GM12878 (cell line): ENCODE measurements at regions not wholly inside any gene's neighbourhood (a gene's known extent, or its start where the extent isn't known, plus 50 kb on each side); places are given as distances from the start of the nearest gene placed in this dataset.

Source experiments
- ATAC-seq: fragments of 200-7000 bp; cut with Tn5 transposase; 3 replicates; pipeline ENCODE4 v1.9.1; 2020; ENCODE audit warnings: mild to moderate bottlenecking, moderate library complexity
- BruUV-seq: library from RNA; stranded (reverse); fragments of 400-500 nt; replicated peaks from 2 replicates; lab custom pipeline; 2021; lab: Mats Ljungman, UMichigan
- CTCF ChIA-PET: fragments of 300-600 bp; sonication (Branson Sonifier 250); formaldehyde crosslinking; extraction: SDS; loops from one replicate; lab custom pipeline; 2021; ENCODE audit warnings: inconsistent platforms; lab: Yijun Ruan, JAX
- POLR2A ChIA-PET: fragments of 350-600 bp; formaldehyde crosslinking; extraction: SDS; loops from one replicate; lab custom pipeline; 2021; ENCODE audit warnings: inconsistent platforms; lab: Charles Lee
- RAD21 ChIA-PET: fragments of 300-600 bp; sonication (Branson Sonifier 250); formaldehyde crosslinking; loops from one replicate; lab custom pipeline; 2023; ENCODE audit warnings: antibody characterized with exemption; ENCODE audit not compliant: unreplicated experiment; lab: Charles Lee
- SMC1A ChIA-PET: fragments of 300-600 bp; sonication (Branson Sonifier 250); formaldehyde crosslinking; loops from one replicate; lab custom pipeline; 2023; ENCODE audit not compliant: unreplicated experiment, uncharacterized antibody; lab: Charles Lee
- DNase-seq: peaks from one replicate; pipeline ENCODE4 v3.0.0-alpha.2; 2011; ENCODE audit warnings: low read depth, low spot score
- FAIRE-seq: peaks from 3 replicates; lab custom pipeline; 2011; peaks lifted over from hg19 to GRCh38; lab: Jason Lieb, UNC
- H2AFZ ChIP-seq: 2 replicates; pipeline ENCODE4 v1.6.0; 2011; ENCODE audit warnings: low read depth, low read length, control low read depth; ENCODE audit not compliant: control insufficient read depth
- H3K27ac ChIP-seq: 2 replicates; pipeline ENCODE4 v1.5.1; 2011; ENCODE audit warnings: control low read depth; ENCODE audit not compliant: control insufficient read depth, insufficient read depth
- H3K27me3 ChIP-seq, 2 experiments: replicated peaks in 1 of 2; 2 replicates each; pipeline versions ENCODE4 v1.6.0 to v1.6.1; 2011; ENCODE audit warnings: low read length in 1 of 2; ENCODE audit not compliant: control insufficient read depth in 2 of 2, insufficient read depth in 2 of 2
- H3K36me3 ChIP-seq, 2 experiments: 2 replicates each; pipeline ENCODE4 v1.5.1; 2011; ENCODE audit warnings: low read length in 1 of 2; ENCODE audit not compliant: control insufficient read depth in 2 of 2, insufficient read depth in 2 of 2
- H3K4me1 ChIP-seq: 2 replicates; pipeline ENCODE4 v1.6.1; 2011; ENCODE audit warnings: mild to moderate bottlenecking, low read length, moderate library complexity, mixed read lengths; ENCODE audit not compliant: control insufficient read depth, insufficient read depth
- H3K4me2 ChIP-seq: 2 replicates; pipeline ENCODE4 v1.6.0; 2011; ENCODE audit warnings: control low read depth; ENCODE audit not compliant: control insufficient read depth, insufficient read depth
- H3K4me3 ChIP-seq: fragments of 200-600 bp; sonication (generic); 2 replicates; pipeline ENCODE4 v1.5.1; 2016
- H3K79me2 ChIP-seq: 2 replicates; pipeline ENCODE4 v1.6.0; 2011; ENCODE audit warnings: low read length; ENCODE audit not compliant: control insufficient read depth, insufficient read depth
- H3K9ac ChIP-seq: 2 replicates; pipeline ENCODE4 v1.8.0; 2011; ENCODE audit warnings: low read length, control low read depth, mixed read lengths; ENCODE audit not compliant: control insufficient read depth, insufficient read depth
- H3K9me3 ChIP-seq: replicated peaks from 3 replicates; pipeline ENCODE4 v1.5.1; 2011; ENCODE audit warnings: mild to moderate bottlenecking, low read length; ENCODE audit not compliant: control insufficient read depth, insufficient read depth
- H4K20me1 ChIP-seq: 2 replicates; pipeline ENCODE4 v1.6.0; 2011; ENCODE audit not compliant: control insufficient read depth, insufficient read depth
- BHLHE40 ChIP-seq, 2 experiments: fragments of 450-650 bp in 1 of 2; IDR thresholded peaks; 2 replicates each; pipeline ENCODE4 v1.6.1; 2011 to 2017; ENCODE audit warnings: low read depth in 2 of 2, borderline replicate concordance in 1 of 2, improper control_type of control experiment in 1 of 2, low read length in 1 of 2, mild to moderate bottlenecking in 1 of 2
- CBX3 ChIP-seq: fragments of 200-600 bp; sonication (generic); IDR thresholded peaks from 2 replicates; pipeline ENCODE4 v1.6.1; 2016; ENCODE audit warnings: low read depth, borderline replicate concordance
- EP300 ChIP-seq, 2 experiments: fragments of 150-350 bp in 1 of 2; IDR thresholded peaks; 2 replicates each; pipeline ENCODE4 v1.6.1; 2011 to 2012; ENCODE audit warnings: low read depth in 2 of 2, low read length in 2 of 2, borderline replicate concordance in 1 of 2, improper control_type of control experiment in 1 of 2, inconsistent platforms in 1 of 2; ENCODE audit not compliant: control insufficient read depth in 1 of 2
- IKZF2 ChIP-seq, 2 experiments: fragments of 450-650 bp; IDR thresholded peaks; 2 replicates each; pipeline ENCODE4 v1.6.1; 2017; ENCODE audit warnings: mild to moderate bottlenecking in 2 of 2, moderate library complexity in 2 of 2
- JUNB ChIP-seq: IDR thresholded peaks from 2 replicates; pipeline ENCODE4 v1.6.1; 2016; ENCODE audit warnings: antibody characterized with exemption, mild to moderate bottlenecking
- LARP7 ChIP-seq: fragments of 450-650 bp; IDR thresholded peaks from 2 replicates; pipeline ENCODE4 v1.6.1; 2017; ENCODE audit warnings: mild to moderate bottlenecking
- MEF2A ChIP-seq: IDR thresholded peaks from 2 replicates; pipeline ENCODE4 v1.6.1; 2011; ENCODE audit warnings: low read depth, mild to moderate bottlenecking, low read length, moderate library complexity; ENCODE audit not compliant: insufficient read depth
- MYB ChIP-seq: fragments of 150-350 bp; IDR thresholded peaks from 2 replicates; pipeline ENCODE4 v1.6.1; 2014; ENCODE audit warnings: mild to moderate bottlenecking, low read depth, low read length, borderline replicate concordance
- PML ChIP-seq: IDR thresholded peaks from 2 replicates; pipeline ENCODE4 v1.6.1; 2012; ENCODE audit warnings: low read length, inconsistent platforms
- SP1 ChIP-seq: IDR thresholded peaks from one replicate; pipeline ENCODE4 v1.6.1; 2011; ENCODE audit warnings: low read depth, low read length
- WGBS: methylation state at CpG from one replicate; pipeline ENCODE4 v1.1.6; 2016; ENCODE audit warnings: low lambda C conversion rate; ENCODE audit not compliant: insufficient replicate concordance, insufficient coverage; ENCODE audit errors: missing lambda C conversion rate; 5-methylcytosine and 5-hydroxymethylcytosine counted together
- in situ Hi-C: fragments of 300-500 bp; cut with MboI; formaldehyde crosslinking; loops from 9 replicates; pipeline ENCODE4 v1.14.3; 2018; ENCODE audit warnings: mixed read lengths
- intact Hi-C: fragments of 100-400 bp; cut with micrococcal nuclease; formaldehyde crosslinking; loops from one replicate; pipeline ENCODE4 v1.14.2; 2022; ENCODE audit not compliant: unreplicated experiment
- TF ChIP-seq, protein P1 (sequence below): fragments of 450-650 bp; conservative IDR thresholded peaks from 2 replicates; pipeline ENCODE4 v1.6.1; 2017; ENCODE audit warnings: mild to moderate bottlenecking, moderate library complexity
- TF ChIP-seq, protein P2 (sequence below): fragments of 450-650 bp; IDR thresholded peaks from 2 replicates; pipeline ENCODE4 v1.6.1; 2017; ENCODE audit warnings: mild to moderate bottlenecking, moderate library complexity
- TF ChIP-seq, protein P3 (sequence below): fragments of 450-650 bp; IDR thresholded peaks from 2 replicates; pipeline ENCODE4 v1.6.1; 2018; ENCODE audit warnings: borderline replicate concordance, mild to moderate bottlenecking; ENCODE audit not compliant: partially characterized antibody

GRCh38 chr13:97145057-97145456 is 77.1 kb upstream of the MBNL2 start:
- H3K4me2 ChIP-seq: no peak overlapping the region
- no TSS peak for BruUV-seq
- FAIRE-seq (no peak), ATAC-seq (no peak), DNase-seq (no peak)
- no peaks in the 10 kb centered on the region for H4K20me1 ChIP-seq
- 43% methylated on average over 2 of the region's 2 CpGs for WGBS
- H3K4me3 ChIP-seq: no peak overlapping the region
- H3K9me3 ChIP-seq: no peaks in the 10 kb centered on the region
- intact Hi-C loops (no loop called here), in situ Hi-C loops (no loop called here)
- no peaks in the 10 kb centered on the region for H3K79me2 ChIP-seq
- ChIA-PET CTCF (no interaction called here), RAD21 (interaction anchor here (0.7 kb wide), 1 partner anchor 36 kb away, joined by 3 read pairs; no protein-coding TSS in a partner anchor), SMC1A (no interaction called here), POLR2A (no interaction called here)
- no peaks in the 10 kb centered on the region for H3K27me3 ChIP-seq
- H3K4me1 ChIP-seq: no peaks in the 10 kb centered on the region
- no peaks in the 10 kb centered on the region for H3K36me3 ChIP-seq
- H3K9ac ChIP-seq: no peak overlapping the region
- H3K27ac ChIP-seq: no peak overlapping the region
- TF ChIP-seq CBX3: no peak
- TF ChIP-seq, protein P1, sequence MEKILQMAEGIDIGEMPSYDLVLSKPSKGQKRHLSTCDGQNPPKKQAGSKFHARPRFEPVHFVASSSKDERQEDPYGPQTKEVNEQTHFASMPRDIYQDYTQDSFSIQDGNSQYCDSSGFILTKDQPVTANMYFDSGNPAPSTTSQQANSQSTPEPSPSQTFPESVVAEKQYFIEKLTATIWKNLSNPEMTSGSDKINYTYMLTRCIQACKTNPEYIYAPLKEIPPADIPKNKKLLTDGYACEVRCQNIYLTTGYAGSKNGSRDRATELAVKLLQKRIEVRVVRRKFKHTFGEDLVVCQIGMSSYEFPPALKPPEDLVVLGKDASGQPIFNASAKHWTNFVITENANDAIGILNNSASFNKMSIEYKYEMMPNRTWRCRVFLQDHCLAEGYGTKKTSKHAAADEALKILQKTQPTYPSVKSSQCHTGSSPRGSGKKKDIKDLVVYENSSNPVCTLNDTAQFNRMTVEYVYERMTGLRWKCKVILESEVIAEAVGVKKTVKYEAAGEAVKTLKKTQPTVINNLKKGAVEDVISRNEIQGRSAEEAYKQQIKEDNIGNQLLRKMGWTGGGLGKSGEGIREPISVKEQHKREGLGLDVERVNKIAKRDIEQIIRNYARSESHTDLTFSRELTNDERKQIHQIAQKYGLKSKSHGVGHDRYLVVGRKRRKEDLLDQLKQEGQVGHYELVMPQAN: no peak
- TF ChIP-seq MEF2A: no peak
- no peak for TF ChIP-seq PML
- no peak for TF ChIP-seq SP1
- TF ChIP-seq, protein P2, sequence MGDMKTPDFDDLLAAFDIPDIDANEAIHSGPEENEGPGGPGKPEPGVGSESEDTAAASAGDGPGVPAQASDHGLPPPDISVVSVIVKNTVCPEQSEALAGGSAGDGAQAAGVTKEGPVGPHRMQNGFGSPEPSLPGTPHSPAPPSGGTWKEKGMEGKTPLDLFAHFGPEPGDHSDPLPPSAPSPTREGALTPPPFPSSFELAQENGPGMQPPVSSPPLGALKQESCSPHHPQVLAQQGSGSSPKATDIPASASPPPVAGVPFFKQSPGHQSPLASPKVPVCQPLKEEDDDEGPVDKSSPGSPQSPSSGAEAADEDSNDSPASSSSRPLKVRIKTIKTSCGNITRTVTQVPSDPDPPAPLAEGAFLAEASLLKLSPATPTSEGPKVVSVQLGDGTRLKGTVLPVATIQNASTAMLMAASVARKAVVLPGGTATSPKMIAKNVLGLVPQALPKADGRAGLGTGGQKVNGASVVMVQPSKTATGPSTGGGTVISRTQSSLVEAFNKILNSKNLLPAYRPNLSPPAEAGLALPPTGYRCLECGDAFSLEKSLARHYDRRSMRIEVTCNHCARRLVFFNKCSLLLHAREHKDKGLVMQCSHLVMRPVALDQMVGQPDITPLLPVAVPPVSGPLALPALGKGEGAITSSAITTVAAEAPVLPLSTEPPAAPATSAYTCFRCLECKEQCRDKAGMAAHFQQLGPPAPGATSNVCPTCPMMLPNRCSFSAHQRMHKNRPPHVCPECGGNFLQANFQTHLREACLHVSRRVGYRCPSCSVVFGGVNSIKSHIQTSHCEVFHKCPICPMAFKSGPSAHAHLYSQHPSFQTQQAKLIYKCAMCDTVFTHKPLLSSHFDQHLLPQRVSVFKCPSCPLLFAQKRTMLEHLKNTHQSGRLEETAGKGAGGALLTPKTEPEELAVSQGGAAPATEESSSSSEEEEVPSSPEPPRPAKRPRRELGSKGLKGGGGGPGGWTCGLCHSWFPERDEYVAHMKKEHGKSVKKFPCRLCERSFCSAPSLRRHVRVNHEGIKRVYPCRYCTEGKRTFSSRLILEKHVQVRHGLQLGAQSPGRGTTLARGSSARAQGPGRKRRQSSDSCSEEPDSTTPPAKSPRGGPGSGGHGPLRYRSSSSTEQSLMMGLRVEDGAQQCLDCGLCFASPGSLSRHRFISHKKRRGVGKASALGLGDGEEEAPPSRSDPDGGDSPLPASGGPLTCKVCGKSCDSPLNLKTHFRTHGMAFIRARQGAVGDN: no peak
- no peak for TF ChIP-seq MYB
- no peak for TF ChIP-seq JUNB
- TF ChIP-seq, protein P3, sequence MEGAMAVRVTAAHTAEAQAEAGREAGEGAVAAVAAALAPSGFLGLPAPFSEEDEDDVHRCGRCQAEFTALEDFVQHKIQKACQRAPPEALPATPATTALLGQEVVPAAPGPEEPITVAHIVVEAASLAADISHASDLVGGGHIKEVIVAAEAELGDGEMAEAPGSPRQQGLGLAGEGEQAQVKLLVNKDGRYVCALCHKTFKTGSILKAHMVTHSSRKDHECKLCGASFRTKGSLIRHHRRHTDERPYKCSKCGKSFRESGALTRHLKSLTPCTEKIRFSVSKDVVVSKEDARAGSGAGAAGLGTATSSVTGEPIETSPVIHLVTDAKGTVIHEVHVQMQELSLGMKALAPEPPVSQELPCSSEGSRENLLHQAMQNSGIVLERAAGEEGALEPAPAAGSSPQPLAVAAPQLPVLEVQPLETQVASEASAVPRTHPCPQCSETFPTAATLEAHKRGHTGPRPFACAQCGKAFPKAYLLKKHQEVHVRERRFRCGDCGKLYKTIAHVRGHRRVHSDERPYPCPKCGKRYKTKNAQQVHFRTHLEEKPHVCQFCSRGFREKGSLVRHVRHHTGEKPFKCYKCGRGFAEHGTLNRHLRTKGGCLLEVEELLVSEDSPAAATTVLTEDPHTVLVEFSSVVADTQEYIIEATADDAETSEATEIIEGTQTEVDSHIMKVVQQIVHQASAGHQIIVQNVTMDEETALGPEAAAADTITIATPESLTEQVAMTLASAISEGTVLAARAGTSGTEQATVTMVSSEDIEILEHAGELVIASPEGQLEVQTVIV: no peak
- TF ChIP-seq EP300 (IDR thresholded peaks at IDR 0.05; ENCODE audit: borderline replicate concordance in 1 of 2, control insufficient read depth in 1 of 2, low read depth in 2 of 2, low read length in 2 of 2): no peak
- no peak for TF ChIP-seq IKZF2 (IDR thresholded peaks at IDR 0.05)
- no peak for TF ChIP-seq LARP7
- no peak for TF ChIP-seq BHLHE40 (IDR thresholded peaks at IDR 0.05; ENCODE audit: borderline replicate concordance in 1 of 2, low read depth in 2 of 2, low read length in 1 of 2)
- no peak overlapping the region for H2AFZ ChIP-seq
